ENCODE measurements at regions not wholly inside any gene's neighbourhood (a gene's known extent, or its start where the extent isn't known, plus 50 kb on each side); places are given as distances from the start of the nearest gene placed in this dataset.

DNA sequence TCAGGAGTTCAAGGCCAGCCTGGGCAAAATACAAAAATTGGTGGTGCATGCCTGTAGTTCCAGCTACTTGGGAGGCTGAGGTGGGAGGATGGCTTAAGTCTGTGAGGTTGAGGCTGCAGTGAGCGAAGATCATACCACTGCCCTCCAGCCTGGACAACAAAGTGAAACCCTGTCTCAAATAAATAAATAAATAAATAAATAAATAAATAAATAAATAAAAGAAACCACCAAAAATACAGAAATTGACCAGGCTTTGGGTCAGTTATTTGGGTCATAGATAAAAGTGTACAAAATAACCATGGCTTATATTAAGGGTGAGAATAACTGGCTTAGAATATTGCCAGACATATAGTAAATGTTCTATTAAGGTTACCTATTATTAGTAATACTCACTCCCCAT, 129.2 kb downstream of the NEUROD6 start:
- H3K9me3 Mint-ChIP-seq = peaks cover 23% of the 10 kb centered on the region
- TF ChIP-seq, protein P1, sequence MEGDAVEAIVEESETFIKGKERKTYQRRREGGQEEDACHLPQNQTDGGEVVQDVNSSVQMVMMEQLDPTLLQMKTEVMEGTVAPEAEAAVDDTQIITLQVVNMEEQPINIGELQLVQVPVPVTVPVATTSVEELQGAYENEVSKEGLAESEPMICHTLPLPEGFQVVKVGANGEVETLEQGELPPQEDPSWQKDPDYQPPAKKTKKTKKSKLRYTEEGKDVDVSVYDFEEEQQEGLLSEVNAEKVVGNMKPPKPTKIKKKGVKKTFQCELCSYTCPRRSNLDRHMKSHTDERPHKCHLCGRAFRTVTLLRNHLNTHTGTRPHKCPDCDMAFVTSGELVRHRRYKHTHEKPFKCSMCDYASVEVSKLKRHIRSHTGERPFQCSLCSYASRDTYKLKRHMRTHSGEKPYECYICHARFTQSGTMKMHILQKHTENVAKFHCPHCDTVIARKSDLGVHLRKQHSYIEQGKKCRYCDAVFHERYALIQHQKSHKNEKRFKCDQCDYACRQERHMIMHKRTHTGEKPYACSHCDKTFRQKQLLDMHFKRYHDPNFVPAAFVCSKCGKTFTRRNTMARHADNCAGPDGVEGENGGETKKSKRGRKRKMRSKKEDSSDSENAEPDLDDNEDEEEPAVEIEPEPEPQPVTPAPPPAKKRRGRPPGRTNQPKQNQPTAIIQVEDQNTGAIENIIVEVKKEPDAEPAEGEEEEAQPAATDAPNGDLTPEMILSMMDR (IDR thresholded peaks at IDR 0.05) = no peak
- no peak overlapping the region for H3K4me3 Mint-ChIP-seq
- H3K27me3 Mint-ChIP-seq (ENCODE audit: insufficient read depth) = no peaks in the 10 kb centered on the region; the same call in 1 of the 2 replicates
- no peak overlapping the region for H3K27ac Mint-ChIP-seq
- no peaks in the 10 kb centered on the region for H3K36me3 Mint-ChIP-seq (ENCODE audit: low read depth)
- DNase-seq = no peak
- no peaks in the 10 kb centered on the region for H3K4me1 Mint-ChIP-seq (ENCODE audit: low read depth)

DNA sequence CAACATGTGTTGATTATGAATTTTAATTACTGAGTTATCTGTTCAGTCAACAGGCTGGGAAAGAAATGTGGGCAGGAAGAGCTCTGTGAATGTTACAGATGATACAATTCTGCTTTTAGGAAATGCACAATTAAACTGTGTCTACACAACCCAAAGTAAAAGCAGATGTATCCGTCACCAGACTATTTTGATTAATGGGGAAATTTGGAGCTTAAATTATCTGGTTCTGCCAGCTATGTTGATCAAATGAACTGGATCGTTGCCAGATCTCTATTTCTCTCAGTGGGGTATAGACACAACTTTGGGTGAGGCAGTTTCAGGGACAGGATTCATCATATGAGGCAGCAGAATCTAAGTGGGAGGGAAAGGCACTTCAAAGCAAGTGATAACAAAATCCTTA, 136.5 kb downstream of the NEUROD6 start:
- TF ChIP-seq, protein P1 (IDR thresholded peaks at IDR 0.05) = no peak
- no peak for DNase-seq
- H3K36me3 Mint-ChIP-seq (ENCODE audit: low read depth) = peaks cover 6% of the 10 kb centered on the region; the same call in 1 of the 2 replicates
- H3K4me3 Mint-ChIP-seq = no peak overlapping the region
- no peaks in the 10 kb centered on the region; the same call in 1 of the 2 replicates for H3K27me3 Mint-ChIP-seq (ENCODE audit: insufficient read depth)
- H3K4me1 Mint-ChIP-seq (ENCODE audit: low read depth) = no peaks in the 10 kb centered on the region
- peaks cover 61% of the 10 kb centered on the region for H3K9me3 Mint-ChIP-seq
- no peak overlapping the region for H3K27ac Mint-ChIP-seq

DNA sequence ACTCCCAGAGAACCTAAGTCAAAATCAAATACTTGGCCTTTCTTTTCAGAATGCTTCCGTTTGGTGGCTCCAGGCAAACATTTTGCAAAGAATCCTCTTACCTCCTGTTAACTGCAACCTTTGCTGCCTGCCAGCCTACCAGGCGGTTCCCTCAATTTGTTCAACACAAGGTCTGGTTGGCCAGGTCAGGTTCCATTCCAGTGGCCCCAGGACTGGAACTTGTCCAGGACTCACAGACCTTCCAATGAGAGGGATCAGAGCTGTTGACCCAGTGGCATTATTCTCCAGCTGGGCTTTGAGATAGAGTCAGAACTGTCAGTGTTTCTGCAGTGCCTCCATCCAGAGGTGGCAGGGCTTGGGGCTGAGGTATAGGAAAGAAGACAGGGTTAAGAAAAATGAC, 137.0 kb downstream of the NEUROD6 start:
- Mint-ChIP-seq H3K4me3 (no peak overlapping the region), H3K9me3 (peaks cover 66% of the 10 kb centered on the region), H3K27ac (no peak overlapping the region), H3K27me3 (ENCODE audit: insufficient read depth) (no peaks in the 10 kb centered on the region; the same call in 1 of the 2 replicates), H3K36me3 (ENCODE audit: low read depth) (peaks cover 6% of the 10 kb centered on the region; the same call in 1 of the 2 replicates), H3K4me1 (ENCODE audit: low read depth) (no peaks in the 10 kb centered on the region)
- TF ChIP-seq, protein P1 (IDR thresholded peaks at IDR 0.05) = no peak
- no peak for DNase-seq

DNA sequence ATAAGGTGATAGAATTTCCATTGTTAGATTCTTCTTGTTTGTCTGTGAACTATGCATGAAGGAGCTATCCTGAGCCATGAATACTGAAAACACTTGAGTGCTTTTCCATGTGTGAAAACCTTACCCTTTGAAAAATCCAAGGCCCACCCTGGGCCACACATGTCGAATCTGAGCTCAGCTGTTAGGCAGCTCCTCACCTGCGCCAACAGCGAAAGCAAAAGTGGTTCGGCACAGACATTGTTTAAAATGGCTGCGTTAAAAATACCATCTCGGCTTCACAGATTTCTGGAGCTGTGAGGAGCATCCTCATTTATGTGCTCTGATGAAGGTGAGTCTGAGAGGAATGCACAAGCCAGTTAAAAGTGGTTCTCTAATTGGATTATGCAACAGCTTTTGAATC, 137.7 kb downstream of the NEUROD6 start:
- peaks cover 6% of the 10 kb centered on the region; the same call in 1 of the 2 replicates for H3K36me3 Mint-ChIP-seq (ENCODE audit: low read depth)
- H3K9me3 Mint-ChIP-seq = peaks cover 69% of the 10 kb centered on the region
- TF ChIP-seq, protein P1 (IDR thresholded peaks at IDR 0.05) = no peak
- H3K27me3 Mint-ChIP-seq (ENCODE audit: insufficient read depth) = no peaks in the 10 kb centered on the region; the same call in 1 of the 2 replicates
- H3K27ac Mint-ChIP-seq = no peak overlapping the region
- H3K4me3 Mint-ChIP-seq = no peak overlapping the region
- no peaks in the 10 kb centered on the region for H3K4me1 Mint-ChIP-seq (ENCODE audit: low read depth)
- DNase-seq = no peak

DNA sequence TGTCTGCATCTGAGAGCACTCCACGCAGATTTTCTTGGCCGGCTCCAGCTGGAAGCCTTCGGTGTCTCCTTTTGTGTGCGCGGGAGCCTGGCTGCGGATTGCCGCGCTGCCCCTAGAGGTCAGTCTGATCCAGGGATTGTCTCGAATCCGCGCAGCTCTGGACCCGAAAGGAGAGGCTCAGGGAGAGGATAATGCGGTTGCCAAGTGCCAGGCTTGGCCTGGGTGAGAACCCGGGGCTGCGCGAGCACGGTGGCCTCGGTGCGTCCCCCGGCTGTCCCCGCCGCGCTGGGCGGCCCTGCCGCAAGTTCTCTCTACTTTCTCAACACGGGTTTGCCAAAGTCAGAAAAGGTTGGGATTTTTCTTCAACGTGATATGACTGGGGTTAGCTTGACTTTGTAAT, 140.9 kb downstream of the ADCYAP1R1 start:
- Mint-ChIP-seq H3K4me1 (ENCODE audit: low read depth) (no peaks in the 10 kb centered on the region), H3K36me3 (ENCODE audit: low read depth) (no peaks in the 10 kb centered on the region), H3K4me3 (no peak overlapping the region), H3K27me3 (ENCODE audit: insufficient read depth) (no peaks in the 10 kb centered on the region; the same call in none of the 2 replicates), H3K9me3 (peaks cover 4% of the 10 kb centered on the region), H3K27ac (no peak overlapping the region)
- no peak for DNase-seq
- TF ChIP-seq, protein P1 (IDR thresholded peaks at IDR 0.05) = peak; percentile 68

DNA sequence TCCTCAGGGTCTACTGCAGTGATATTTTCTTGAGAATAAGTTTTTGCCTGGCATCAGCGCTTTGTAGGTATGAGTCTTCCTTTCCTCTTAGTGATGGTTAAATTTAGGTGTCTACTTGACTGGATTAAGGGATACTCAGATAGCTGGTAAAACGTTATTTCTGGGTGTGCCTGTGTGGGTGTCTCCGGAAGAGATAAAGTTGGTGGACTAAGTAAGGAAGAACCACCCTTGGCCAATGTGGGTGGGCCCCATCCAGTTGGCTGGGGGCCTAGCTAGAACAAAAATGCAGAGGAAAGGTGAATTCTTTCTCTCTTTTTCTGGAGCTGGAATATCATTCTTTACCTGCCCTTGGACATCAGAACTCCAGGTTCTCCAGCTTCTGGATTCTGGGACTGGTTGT, 138.8 kb downstream of the ADCYAP1R1 start:
- H3K27me3 Mint-ChIP-seq (ENCODE audit: insufficient read depth) = no peaks in the 10 kb centered on the region; the same call in none of the 2 replicates
- TF ChIP-seq, protein P1 (IDR thresholded peaks at IDR 0.05) = no peak
- peaks cover 10% of the 10 kb centered on the region for H3K9me3 Mint-ChIP-seq
- no peak overlapping the region for H3K27ac Mint-ChIP-seq
- H3K36me3 Mint-ChIP-seq (ENCODE audit: low read depth) = no peaks in the 10 kb centered on the region
- H3K4me3 Mint-ChIP-seq = no peak overlapping the region
- no peaks in the 10 kb centered on the region for H3K4me1 Mint-ChIP-seq (ENCODE audit: low read depth)
- DNase-seq = no peak
